Activated naive CD4-positive, alpha-beta T cell treated with anti-CD3 and anti-CD28 coated beads, Interleukin-2, amount 10 ng/mL, durations not matched to agents 7 days and 5 days (primary cell): ENCODE measurements at regions not wholly inside any gene's neighbourhood (a gene's known extent, or its start where the extent isn't known, plus 50 kb on each side); places are given as distances from the start of the nearest gene placed in this dataset.

ENCODE experiments used
- CTCF ChIA-PET: fragments of 350-600 bp; sonication (Branson Sonifier 250); formaldehyde crosslinking; loops from one replicate; lab custom pipeline; 2021; ENCODE audit warnings: antibody characterized with exemption; lab: Charles Lee
- DNase-seq: peaks from one replicate; pipeline ENCODE4 v3.0.0-alpha.2; 2020
- H3K27ac Mint-ChIP-seq: one replicate; pipeline ENCODE4 v1.8.0; 2021; ENCODE audit warnings: mild to moderate bottlenecking, moderate library complexity, mixed read lengths
- H3K27me3 Mint-ChIP-seq: one replicate; pipeline ENCODE4 v1.8.0; 2021; ENCODE audit warnings: mild to moderate bottlenecking, mixed read lengths
- H3K36me3 Mint-ChIP-seq: one replicate; pipeline ENCODE4 v1.8.0; 2021; ENCODE audit warnings: mixed read lengths
- H3K4me1 Mint-ChIP-seq: one replicate; pipeline ENCODE4 v1.8.0; 2021; ENCODE audit warnings: mixed read lengths
- H3K4me3 Mint-ChIP-seq: one replicate; pipeline ENCODE4 v1.8.0; 2021; ENCODE audit warnings: mild to moderate bottlenecking, moderate library complexity, mixed read lengths
- H3K9me3 Mint-ChIP-seq: one replicate; pipeline ENCODE4 v1.8.0; 2021; ENCODE audit warnings: mixed read lengths

DNA sequence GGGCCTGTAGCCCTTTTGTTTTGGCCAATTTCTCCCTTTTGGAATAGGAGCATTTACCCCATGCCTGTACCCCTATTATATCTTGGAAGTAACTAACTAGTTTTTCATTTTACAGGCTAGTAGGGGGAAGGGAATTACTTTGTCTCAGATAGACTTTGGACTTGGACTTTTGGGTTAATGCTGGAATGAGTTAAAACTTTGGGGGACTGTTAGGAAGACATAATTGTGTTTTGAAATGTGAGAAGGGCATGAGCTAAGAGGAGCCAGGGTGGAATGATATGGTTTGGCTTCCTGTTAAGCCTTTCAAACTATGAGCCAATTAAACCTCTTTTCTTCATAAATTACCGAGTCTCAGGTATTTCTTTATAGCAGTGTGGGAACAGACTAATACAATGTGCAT, 168.1 kb downstream of the FGF1 start:
- Mint-ChIP-seq H3K9me3 (peaks cover 7% of the 10 kb centered on the region), H3K27ac (no peak overlapping the region)
- CTCF ChIA-PET = no interaction called here

DNA sequence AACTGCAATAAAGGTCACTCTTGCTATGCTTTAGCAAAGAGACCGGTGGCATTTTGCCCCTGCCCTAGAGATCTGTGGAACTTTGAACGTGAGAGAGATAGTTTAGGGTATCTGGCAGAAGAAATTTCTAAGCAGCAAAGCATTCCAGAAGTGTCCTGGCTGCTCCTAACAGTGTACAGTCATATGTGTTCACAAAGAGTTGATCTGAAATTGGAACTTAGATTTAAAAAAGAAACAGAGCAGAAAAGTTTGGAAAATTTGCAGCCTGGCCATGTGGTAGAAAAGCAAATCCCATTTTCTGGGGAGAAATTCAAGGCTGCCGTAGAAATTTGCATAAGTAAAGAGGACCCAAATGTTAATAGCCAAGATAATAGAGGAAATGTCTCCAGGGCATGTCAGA, 169.2 kb downstream of the FGF1 start:
- H3K27ac Mint-ChIP-seq = no peak overlapping the region
- H3K36me3 Mint-ChIP-seq = no peaks in the 10 kb centered on the region
- CTCF ChIA-PET = interaction anchor here (0.8 kb wide), 1 partner anchor 98 kb away, joined by 3 read pairs; no protein-coding TSS in a partner anchor
- no peaks in the 10 kb centered on the region for H3K4me1 Mint-ChIP-seq
- peaks cover 7% of the 10 kb centered on the region for H3K9me3 Mint-ChIP-seq
- H3K4me3 Mint-ChIP-seq = no peak overlapping the region
- DNase-seq = no peak
- H3K27me3 Mint-ChIP-seq = peaks cover 3% of the 10 kb centered on the region

More for the DNA sequence above, 168.1 kb downstream of the FGF1 start:
- DNase-seq = no peak
- Mint-ChIP-seq H3K4me3 (no peak overlapping the region), H3K27me3 (peaks cover under 1% of the 10 kb centered on the region), H3K36me3 (no peaks in the 10 kb centered on the region), H3K4me1 (no peaks in the 10 kb centered on the region)

DNA sequence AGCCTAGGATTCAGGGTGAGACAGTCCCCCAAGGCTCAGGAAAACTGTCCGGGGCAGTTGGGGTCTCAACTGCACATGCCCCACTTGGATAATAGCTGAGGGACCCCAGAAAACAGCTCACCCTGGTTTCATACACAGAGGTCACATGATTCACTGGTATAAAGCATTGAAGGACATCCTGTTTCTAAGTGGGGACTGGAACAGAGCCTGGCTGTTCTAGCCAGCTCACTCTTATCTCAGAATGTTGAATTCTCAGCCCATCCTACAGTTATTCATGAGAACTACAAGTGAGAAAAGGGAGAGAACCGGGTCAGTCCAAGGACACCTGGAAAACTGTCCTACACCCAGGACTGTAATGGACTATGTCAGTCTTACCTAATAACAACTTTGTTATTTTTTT, 170.9 kb downstream of the FGF1 start:
- DNase-seq = no peak
- peaks cover 7% of the 10 kb centered on the region for H3K27me3 Mint-ChIP-seq
- H3K4me1 Mint-ChIP-seq = no peaks in the 10 kb centered on the region
- CTCF ChIA-PET = no interaction called here
- H3K36me3 Mint-ChIP-seq = no peaks in the 10 kb centered on the region
- H3K4me3 Mint-ChIP-seq = no peak overlapping the region
- no peak overlapping the region for H3K27ac Mint-ChIP-seq
- H3K9me3 Mint-ChIP-seq = peaks cover 7% of the 10 kb centered on the region

DNA sequence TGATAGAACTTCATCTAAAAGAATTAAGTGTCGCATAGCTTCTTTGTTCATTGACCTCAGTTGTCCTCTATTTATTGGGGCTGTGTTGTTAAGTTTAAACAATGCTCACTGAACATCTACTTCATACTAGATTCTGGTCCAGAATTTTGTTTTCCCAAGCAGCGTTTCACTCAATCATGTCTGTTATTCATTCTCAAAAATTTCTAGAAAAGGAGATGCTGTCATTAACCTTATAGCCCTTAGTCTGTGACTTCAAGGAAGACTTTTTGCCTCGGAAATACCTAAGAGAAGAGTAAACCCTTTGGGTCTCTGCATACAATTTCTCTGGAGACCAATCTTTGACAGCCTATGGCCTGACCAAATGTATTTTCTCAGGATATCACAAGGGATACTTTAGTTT, 171.7 kb downstream of the FGF1 start:
- DNase-seq = no peak
- no peak overlapping the region for H3K27ac Mint-ChIP-seq
- no peak overlapping the region for H3K4me3 Mint-ChIP-seq
- H3K36me3 Mint-ChIP-seq = no peaks in the 10 kb centered on the region
- H3K27me3 Mint-ChIP-seq = peaks cover 7% of the 10 kb centered on the region
- peaks cover 7% of the 10 kb centered on the region for H3K9me3 Mint-ChIP-seq
- CTCF ChIA-PET = no interaction called here
- peaks cover 4% of the 10 kb centered on the region for H3K4me1 Mint-ChIP-seq

DNA sequence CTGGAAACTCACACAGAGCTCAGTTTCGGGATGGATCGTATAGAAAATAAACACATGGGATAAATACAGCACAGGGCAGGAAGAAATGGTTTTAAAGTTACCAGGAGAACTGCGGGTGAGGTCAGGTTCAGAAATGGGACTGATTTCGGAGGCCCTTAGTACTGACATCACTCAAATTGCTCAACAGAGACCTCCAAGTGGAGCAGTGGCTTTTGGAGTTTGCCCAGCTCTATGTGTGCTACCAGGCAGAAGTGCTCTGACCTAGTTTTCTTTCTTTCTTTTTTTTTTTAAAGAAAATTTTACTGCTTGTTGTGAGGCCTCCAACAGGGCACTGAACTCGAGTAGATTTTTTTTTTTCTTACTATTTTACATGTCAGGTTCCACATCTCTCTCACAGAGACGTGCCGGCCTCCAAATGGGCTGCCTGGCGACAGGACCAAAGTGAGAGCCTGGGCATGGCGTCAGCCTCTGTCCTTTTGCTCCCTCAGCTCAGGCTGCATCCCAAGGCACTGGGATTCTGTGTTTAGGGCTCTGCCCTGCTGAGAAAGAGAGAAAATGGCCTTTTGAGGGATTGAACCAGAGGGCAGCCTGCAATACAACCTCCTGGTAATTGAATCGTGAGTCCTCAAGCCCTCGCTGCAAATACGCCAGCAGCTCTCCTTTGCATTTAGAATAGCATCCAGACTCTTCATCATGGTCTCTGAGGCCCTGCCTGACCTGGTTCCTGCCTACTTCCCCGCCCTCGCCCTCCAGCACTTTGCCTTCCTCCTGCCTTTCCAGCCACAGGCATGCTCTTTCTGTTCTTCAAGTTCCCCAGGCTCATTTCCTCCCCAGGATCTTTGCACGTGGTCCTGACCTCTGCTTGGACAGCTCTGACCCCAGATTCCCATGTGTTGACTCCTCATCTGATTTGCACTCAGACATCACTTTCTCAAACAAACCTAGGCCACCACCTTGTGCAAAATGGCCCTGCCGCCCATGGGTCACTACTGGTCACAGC, 173.5 kb downstream of the FGF1 start:
- H3K27ac Mint-ChIP-seq = no peak overlapping the region

DNA sequence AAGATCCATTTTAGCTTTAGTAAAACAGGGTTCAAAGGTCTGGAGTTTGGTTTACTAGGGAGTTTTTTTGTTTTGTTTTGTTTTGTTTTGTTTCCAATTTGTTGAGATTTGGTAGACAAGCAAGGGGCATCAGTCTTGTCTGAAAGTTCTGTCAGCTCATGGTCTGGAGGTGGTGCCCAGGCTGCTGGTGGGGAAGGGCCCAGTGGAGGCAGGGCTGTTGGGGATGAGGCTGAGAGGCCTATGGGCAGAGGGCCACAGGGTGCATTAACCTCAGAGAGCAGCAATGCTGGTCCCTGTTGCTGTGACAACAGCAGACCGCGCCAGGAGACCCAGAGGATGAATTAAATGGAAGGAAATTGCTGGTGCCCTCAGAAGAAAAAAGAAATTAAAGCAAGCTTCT, 174.5 kb downstream of the FGF1 start:
- Mint-ChIP-seq H3K4me1 (peaks cover 15% of the 10 kb centered on the region), H3K27me3 (peaks cover 15% of the 10 kb centered on the region), H3K9me3 (peaks cover 3% of the 10 kb centered on the region), H3K36me3 (no peaks in the 10 kb centered on the region), H3K4me3 (no peak overlapping the region), H3K27ac (no peak overlapping the region)
- CTCF ChIA-PET = no interaction called here
- no peak for DNase-seq

More for the DNA sequence above, 173.5 kb downstream of the FGF1 start:
- peaks cover 15% of the 10 kb centered on the region for H3K27me3 Mint-ChIP-seq
- H3K4me3 Mint-ChIP-seq = no peak overlapping the region
- peaks cover 13% of the 10 kb centered on the region for H3K4me1 Mint-ChIP-seq
- no peak for DNase-seq
- H3K9me3 Mint-ChIP-seq = peaks cover 7% of the 10 kb centered on the region
- no peaks in the 10 kb centered on the region for H3K36me3 Mint-ChIP-seq
- CTCF ChIA-PET = no interaction called here

DNA sequence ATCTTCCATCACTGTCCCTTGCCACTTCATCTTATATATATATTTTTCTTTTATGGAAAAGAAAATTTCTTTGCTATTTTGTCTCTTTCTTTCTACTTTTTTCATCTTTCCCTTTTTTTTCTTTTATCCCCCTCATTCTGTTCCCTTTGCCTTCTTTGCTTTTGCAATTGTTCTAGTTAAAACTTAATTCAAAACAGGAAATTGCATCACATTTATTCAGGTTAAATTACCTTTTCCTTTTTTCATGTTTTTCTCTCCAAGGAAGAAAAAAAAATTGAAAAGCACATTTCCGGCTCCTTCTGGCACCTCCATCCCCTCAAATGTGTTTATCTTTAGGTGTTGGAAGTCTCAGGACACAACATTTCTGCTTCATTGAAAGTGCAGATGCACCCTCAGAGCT, 176.9 kb downstream of the FGF1 start:
- no peak overlapping the region for H3K27ac Mint-ChIP-seq
- H3K9me3 Mint-ChIP-seq = no peaks in the 10 kb centered on the region
- peaks cover 19% of the 10 kb centered on the region for H3K27me3 Mint-ChIP-seq
- no peaks in the 10 kb centered on the region for H3K36me3 Mint-ChIP-seq
- H3K4me1 Mint-ChIP-seq = peaks cover 18% of the 10 kb centered on the region
- CTCF ChIA-PET = no interaction called here
- no peak overlapping the region for H3K4me3 Mint-ChIP-seq
- no peak for DNase-seq

DNA sequence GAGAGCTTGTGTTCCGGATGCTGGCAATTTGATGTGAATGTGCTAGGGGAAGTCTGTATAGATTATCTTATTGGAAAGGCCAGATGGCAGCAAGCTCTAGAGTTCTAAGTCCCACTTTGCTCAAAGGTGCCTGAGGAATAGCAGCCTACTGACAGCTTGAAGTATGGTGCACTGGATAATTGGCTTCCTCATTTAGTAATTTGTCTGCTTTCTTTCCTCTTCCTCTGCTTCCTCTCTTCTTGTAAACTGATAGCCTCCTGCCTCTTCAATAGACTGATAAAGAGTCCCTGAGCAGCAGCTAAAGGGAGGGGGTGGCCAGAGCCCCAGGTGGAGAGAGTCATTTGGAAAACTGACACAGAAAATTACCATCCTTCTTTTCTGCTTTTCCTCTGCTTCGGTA, 177.3 kb downstream of the FGF1 start:
- H3K36me3 Mint-ChIP-seq = no peaks in the 10 kb centered on the region

DNA sequence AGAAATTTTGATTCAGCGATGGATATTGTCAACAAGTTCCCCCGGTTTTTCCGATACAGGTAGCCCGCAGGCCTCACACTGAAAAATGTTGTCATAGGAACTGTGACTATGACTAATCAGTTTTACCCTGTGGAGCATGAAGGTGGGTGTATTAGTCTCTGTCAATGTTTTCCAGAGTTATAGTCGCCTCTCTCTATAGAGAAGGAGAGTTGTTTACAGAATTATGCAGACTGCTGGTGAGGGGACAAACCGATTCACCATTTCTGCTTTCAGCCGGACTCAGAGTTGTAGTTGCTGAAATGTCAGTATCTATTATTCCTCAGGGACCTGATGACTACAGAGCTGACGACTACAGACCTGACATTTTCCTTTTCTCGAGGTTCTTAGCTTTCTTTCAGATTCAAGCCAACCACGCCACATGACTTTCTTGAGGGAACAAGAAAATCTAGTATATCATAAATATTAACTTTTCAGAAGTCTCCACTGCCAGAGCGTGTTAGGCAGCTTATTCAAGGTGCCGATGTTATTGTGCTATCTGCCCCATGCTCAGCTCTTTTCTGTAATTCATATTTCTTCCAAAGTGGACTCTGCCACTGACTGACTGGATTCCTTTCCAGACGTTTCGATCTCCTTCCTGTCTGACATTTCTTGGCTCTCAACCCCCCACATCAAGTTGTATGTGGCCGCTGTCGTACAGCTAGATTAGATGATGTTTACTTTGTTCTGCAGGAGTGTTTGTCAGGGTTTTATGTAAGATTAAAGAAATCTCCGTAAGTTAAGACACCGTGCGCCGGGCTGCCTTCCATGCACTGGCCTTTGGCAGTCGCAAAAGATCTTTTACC, 178.1 kb downstream of the FGF1 start:
- no peak for DNase-seq
- CTCF ChIA-PET = interaction anchor here (0.6 kb wide), 1 partner anchor 201 kb away, joined by 5 read pairs; no protein-coding TSS in a partner anchor

More for the DNA sequence above, 177.3 kb downstream of the FGF1 start:
- CTCF ChIA-PET = no interaction called here
- peaks cover 19% of the 10 kb centered on the region for H3K27me3 Mint-ChIP-seq
- DNase-seq = no peak
- H3K4me1 Mint-ChIP-seq = peaks cover 18% of the 10 kb centered on the region
- H3K9me3 Mint-ChIP-seq = no peaks in the 10 kb centered on the region
- peak overlapping the region; percentile 13 for H3K27ac Mint-ChIP-seq
- no peak overlapping the region for H3K4me3 Mint-ChIP-seq

DNA sequence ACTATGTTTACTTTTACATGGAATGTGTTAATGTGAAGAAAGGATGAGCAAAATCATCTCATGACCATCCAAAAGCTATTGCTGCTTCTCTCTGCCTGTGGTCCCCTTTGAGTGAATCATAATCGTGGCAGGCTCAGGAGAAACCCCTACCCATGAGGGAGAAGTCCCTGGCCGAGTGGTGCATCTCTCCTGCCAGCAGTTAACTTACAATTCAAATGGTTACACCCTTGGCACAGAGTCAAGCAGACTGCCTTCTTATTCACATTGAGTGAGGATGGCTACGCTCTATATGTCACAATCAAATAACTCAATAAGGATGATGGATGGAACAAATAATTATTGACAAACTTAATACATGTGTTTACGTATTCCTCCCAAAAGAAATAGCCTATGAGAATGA, 179.1 kb downstream of the FGF1 start:
- peaks cover 18% of the 10 kb centered on the region for H3K4me1 Mint-ChIP-seq
- H3K27ac Mint-ChIP-seq = no peak overlapping the region
- H3K27me3 Mint-ChIP-seq = peaks cover 16% of the 10 kb centered on the region
- H3K36me3 Mint-ChIP-seq = no peaks in the 10 kb centered on the region
- no peak overlapping the region for H3K4me3 Mint-ChIP-seq
- CTCF ChIA-PET = interaction anchor here (0.6 kb wide), 1 partner anchor 200 kb away, joined by 5 read pairs; no protein-coding TSS in a partner anchor
- DNase-seq = no peak
- no peaks in the 10 kb centered on the region for H3K9me3 Mint-ChIP-seq

More for the DNA sequence above, 178.1 kb downstream of the FGF1 start:
- peaks cover 18% of the 10 kb centered on the region for H3K27me3 Mint-ChIP-seq
- H3K4me1 Mint-ChIP-seq = peaks cover 18% of the 10 kb centered on the region
- no peaks in the 10 kb centered on the region for H3K9me3 Mint-ChIP-seq
- H3K27ac Mint-ChIP-seq = no peak overlapping the region
- H3K4me3 Mint-ChIP-seq = no peak overlapping the region
- no peaks in the 10 kb centered on the region for H3K36me3 Mint-ChIP-seq

DNA sequence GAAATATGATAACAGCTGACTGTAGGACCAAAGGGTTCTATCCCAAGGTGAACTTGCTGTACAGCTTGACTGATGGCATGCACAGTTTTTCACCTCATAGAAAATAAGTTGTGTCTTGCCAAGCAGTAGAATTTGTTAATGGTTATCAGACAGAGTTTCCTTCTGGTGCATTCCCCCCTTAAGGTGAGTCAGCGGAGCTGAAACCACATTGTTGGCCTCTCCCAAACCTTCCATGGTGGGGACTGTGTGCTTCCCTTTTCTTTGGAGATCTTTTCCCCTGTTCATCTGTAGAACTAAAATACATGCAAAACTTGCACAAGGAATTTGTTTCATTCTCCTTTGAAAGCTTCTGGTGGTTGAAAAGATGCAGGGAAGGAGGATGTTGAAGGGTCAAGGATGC, 179.8 kb downstream of the FGF1 start:
- peaks cover 18% of the 10 kb centered on the region for H3K4me1 Mint-ChIP-seq
- H3K4me3 Mint-ChIP-seq = no peak overlapping the region
- DNase-seq = no peak
- no peak overlapping the region for H3K27ac Mint-ChIP-seq
- H3K27me3 Mint-ChIP-seq = peaks cover 12% of the 10 kb centered on the region
- no peaks in the 10 kb centered on the region for H3K36me3 Mint-ChIP-seq
- H3K9me3 Mint-ChIP-seq = no peaks in the 10 kb centered on the region
- CTCF ChIA-PET = interaction anchor here (0.7 kb wide), 1 partner anchor 22 kb away, joined by 3 read pairs; no protein-coding TSS in a partner anchor

DNA sequence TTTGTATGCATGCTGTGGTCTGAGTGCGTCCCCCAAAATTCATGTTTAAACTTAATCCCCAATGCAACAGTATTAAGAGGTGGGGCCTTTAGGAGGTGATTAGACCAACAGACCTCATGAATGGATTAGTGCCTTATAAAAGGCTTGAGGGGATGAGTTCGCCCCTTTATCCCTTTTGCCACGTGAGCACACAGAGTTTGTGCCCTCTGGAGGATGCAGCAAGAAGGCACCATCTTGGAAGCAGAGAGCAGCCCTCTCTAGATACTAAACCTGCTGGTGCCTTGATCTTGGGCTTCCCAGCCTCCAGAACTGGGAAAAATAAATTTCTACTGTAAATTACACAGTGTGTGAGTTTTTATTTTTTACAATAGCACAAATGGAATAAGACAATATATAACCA, 177.1 kb upstream of the SPRY4 start:
- Mint-ChIP-seq H3K27me3 (peaks cover 5% of the 10 kb centered on the region), H3K4me1 (peaks cover 2% of the 10 kb centered on the region), H3K27ac (no peak overlapping the region), H3K4me3 (no peak overlapping the region), H3K9me3 (no peaks in the 10 kb centered on the region), H3K36me3 (no peaks in the 10 kb centered on the region)
- no peak for DNase-seq
- CTCF ChIA-PET = no interaction called here

DNA sequence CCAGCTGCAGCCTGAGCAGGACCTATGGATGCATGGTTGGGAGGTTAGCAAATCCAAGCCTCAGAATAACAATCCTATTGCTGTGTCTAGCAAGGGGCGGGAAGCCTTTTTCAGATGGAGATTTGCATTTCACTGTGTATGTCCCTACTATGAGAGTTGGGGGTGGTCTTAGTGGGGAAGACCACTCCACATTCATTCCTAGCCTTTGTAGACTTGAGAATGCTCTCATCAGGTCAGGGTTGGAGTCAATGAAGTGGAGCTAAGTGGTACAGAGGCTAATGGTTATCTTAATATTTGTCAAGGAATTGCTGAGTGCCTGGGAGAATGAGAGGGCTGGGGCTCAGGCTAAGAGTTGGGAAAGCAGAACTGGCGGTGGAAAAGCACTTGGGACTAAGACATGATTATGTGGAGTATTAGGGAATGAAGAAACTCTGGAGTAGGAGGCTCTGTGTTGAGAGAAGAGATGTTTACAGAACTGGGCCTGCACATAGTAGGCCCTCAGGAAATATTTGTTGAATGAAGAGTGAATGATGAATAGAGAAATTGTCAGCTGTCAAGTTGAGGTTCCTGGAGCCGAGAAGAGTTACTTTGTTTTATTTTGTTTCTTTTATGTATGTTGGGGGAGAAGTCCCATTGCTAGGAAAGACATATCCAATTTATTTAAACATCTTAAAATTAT, 175.5 kb upstream of the SPRY4 start:
- CTCF ChIA-PET = no interaction called here
- H3K27ac Mint-ChIP-seq = no peak overlapping the region
- H3K36me3 Mint-ChIP-seq = no peaks in the 10 kb centered on the region
- no peak overlapping the region for H3K4me3 Mint-ChIP-seq
- H3K9me3 Mint-ChIP-seq = no peaks in the 10 kb centered on the region
- DNase-seq = no peak
- no peaks in the 10 kb centered on the region for H3K4me1 Mint-ChIP-seq
- peaks cover 4% of the 10 kb centered on the region for H3K27me3 Mint-ChIP-seq
